Lower leg skin (tissue), 4 donors: ENCODE measurements at regions not wholly inside any gene's neighbourhood (a gene's known extent, or its start where the extent isn't known, plus 50 kb on each side); places are given as distances from the start of the nearest gene placed in this dataset.

ENCODE experiments used
- DNase-seq, 2 donors: peaks; one replicate each; pipeline ENCODE4 v3.0.0-alpha.2; 2019; ENCODE audit warnings: low spot score in 2 of 2
- H3K4me3 ChIP-seq: fragments of 200-600 bp; sonication (generic); 2 replicates; pipeline ENCODE4 v1.5.1; 2017; ENCODE audit warnings: mild to moderate bottlenecking, low read depth; ENCODE audit not compliant: poor library complexity, severe bottlenecking
- CTCF ChIP-seq, 3 donors: fragments of 450-650 bp; IDR thresholded peaks; one replicate each; pipeline ENCODE4 v1.5.1; 2016; ENCODE audit warnings: antibody characterized with exemption in 3 of 3, mild to moderate bottlenecking in 3 of 3, moderate library complexity in 2 of 3
- POLR2A ChIP-seq, 2 donors: fragments of 450-650 bp; IDR thresholded peaks; one replicate each; pipeline ENCODE4 v1.6.1; 2016 to 2017; ENCODE audit warnings: antibody characterized with exemption in 2 of 2, mild to moderate bottlenecking in 1 of 2, moderate library complexity in 1 of 2
- WGBS, 2 donors: methylation state at CpG; one replicate each; pipeline ENCODE4 v1.1.5; 2018; 5-methylcytosine and 5-hydroxymethylcytosine counted together
- intact Hi-C: fragments of 100-400 bp; cut with DNase I; formaldehyde crosslinking; loops from one replicate; pipeline ENCODE4 v1.15.0; 2023; ENCODE audit warnings: low total_unique reads

GRCh38 chr5:98489021-98489420, 284.4 kb upstream of the RGMB start:
- TF ChIP-seq CTCF (IDR thresholded peaks at IDR 0.05): no peak
- no peak for TF ChIP-seq POLR2A (IDR thresholded peaks at IDR 0.05)
- intact Hi-C loops: no loop called here
- no peak for DNase-seq
- 73 to 85% methylated on average over 3 of the region's 3 CpGs for WGBS, 2 donors
- H3K4me3 ChIP-seq: no peak overlapping the region

GRCh38 chr5:98490348-98490747, 283.1 kb upstream of the RGMB start:
- intact Hi-C loops: no loop called here
- no peak for TF ChIP-seq POLR2A (IDR thresholded peaks at IDR 0.05)
- 90 to 96% methylated on average over 10 of the region's 10 CpGs for WGBS, 2 donors
- no peak overlapping the region for H3K4me3 ChIP-seq
- no peak for DNase-seq

- TF ChIP-seq POLR2A (IDR thresholded peaks at IDR 0.05) (no peak), CTCF (IDR thresholded peaks at IDR 0.05) (no peak)
- no peak overlapping the region for H3K4me3 ChIP-seq
- intact Hi-C loops: no loop called here
- 92 to 100% methylated on average over 1 of the region's 1 CpG for WGBS, 2 donors
- DNase-seq: no peak
These were observed 281.2 kb upstream of the RGMB start for GRCh38 chr5:98492258-98492657.

GRCh38 chr5:98497418-98497817, 276.0 kb upstream of the RGMB start:
- intact Hi-C loops: no loop called here
- H3K4me3 ChIP-seq: no peak overlapping the region
- DNase-seq: no peak
- 13 to 25% methylated on average over 1 of the region's 1 CpG for WGBS, 2 donors
- TF ChIP-seq CTCF (IDR thresholded peaks at IDR 0.05): no peak
- TF ChIP-seq POLR2A (IDR thresholded peaks at IDR 0.05): no peak

GRCh38 chr5:98498028-98498427, 275.4 kb upstream of the RGMB start:
- intact Hi-C loops: no loop called here
- no peak overlapping the region for H3K4me3 ChIP-seq
- no peak for DNase-seq
- TF ChIP-seq POLR2A (IDR thresholded peaks at IDR 0.05) (no peak), CTCF (IDR thresholded peaks at IDR 0.05) (no peak)
- 70 to 77% methylated on average over 2 of the region's 2 CpGs for WGBS, 2 donors

- H3K4me3 ChIP-seq: no peak overlapping the region
- WGBS, 2 donors: 67 to 79% methylated on average over 1 of the region's 1 CpG
- no peak for DNase-seq
- intact Hi-C loops: no loop called here
- TF ChIP-seq POLR2A (IDR thresholded peaks at IDR 0.05): no peak
- no peak for TF ChIP-seq CTCF (IDR thresholded peaks at IDR 0.05)
These were observed 273.6 kb upstream of the RGMB start for GRCh38 chr5:98499892-98500291.
